ENCODE measurements at regions not wholly inside any gene's neighbourhood (a gene's known extent, or its start where the extent isn't known, plus 50 kb on each side); places are given as distances from the start of the nearest gene placed in this dataset.

DNA sequence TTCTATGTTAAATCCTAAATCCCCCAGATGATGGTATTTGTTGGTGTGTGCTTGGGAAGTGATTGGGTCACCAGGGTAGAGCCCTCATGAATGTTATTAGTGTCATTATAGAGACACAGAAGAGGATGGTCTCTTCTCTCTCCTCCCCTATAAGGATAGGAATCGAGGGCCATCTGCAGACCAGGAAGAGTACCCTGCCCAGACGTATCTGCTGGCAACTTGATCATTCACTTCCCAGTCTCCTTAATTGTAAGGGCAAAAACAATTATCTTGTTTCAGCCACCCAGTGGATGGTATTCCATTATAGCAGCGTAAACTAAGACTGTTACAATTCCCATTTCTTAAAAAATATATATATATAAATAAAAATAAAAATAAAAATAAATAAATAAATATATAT lies 892.2 kb downstream of the SI start:
- Mint-ChIP-seq H3K9me3 (no peaks in the 10 kb centered on the region), H3K4me3 (no peak overlapping the region), H3K36me3 (no peaks in the 10 kb centered on the region), H3K27me3 (no peaks in the 10 kb centered on the region), H3K4me1 (ENCODE audit: unreplicated experiment) (no peaks in the 10 kb centered on the region), H3K27ac (no peak overlapping the region)
- DNase-seq (ENCODE audit: extremely low spot score, unreplicated experiment): no peak
- TF ChIP-seq, protein P1, sequence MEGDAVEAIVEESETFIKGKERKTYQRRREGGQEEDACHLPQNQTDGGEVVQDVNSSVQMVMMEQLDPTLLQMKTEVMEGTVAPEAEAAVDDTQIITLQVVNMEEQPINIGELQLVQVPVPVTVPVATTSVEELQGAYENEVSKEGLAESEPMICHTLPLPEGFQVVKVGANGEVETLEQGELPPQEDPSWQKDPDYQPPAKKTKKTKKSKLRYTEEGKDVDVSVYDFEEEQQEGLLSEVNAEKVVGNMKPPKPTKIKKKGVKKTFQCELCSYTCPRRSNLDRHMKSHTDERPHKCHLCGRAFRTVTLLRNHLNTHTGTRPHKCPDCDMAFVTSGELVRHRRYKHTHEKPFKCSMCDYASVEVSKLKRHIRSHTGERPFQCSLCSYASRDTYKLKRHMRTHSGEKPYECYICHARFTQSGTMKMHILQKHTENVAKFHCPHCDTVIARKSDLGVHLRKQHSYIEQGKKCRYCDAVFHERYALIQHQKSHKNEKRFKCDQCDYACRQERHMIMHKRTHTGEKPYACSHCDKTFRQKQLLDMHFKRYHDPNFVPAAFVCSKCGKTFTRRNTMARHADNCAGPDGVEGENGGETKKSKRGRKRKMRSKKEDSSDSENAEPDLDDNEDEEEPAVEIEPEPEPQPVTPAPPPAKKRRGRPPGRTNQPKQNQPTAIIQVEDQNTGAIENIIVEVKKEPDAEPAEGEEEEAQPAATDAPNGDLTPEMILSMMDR (conservative IDR thresholded peaks at IDR 0.05): no peak

DNA sequence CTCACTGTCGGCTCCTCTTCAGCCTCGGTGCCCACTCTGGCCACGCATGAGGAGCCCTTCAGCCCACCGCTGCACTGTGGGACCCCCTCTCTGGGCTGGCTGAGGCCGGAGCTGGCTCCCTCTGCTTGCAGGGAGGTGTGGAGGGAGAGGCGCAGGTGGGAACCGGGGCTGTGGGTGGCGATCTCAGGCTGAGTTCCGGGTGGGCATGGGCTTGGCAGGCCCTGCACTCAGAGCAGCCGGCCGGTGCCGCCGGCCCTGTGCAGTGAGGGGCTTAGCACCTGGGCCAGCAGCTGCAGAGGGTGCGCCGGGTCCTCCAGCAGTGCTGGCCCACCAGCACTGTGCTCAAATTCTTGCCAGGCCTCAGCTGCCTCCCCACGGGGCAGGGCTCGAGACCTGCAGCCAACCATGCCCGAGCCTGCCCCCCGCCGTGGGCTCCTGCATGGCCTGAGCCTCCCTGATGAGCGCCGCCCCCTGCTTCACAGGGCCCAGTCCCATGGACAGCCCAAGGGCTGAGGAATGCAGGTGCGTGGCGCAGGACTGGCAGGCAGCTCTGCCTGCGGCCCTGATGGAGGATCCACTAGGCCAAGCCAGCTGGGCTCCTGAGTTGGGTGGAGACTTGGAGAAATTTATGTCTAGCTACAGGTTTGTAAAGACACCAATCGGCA lies 899.1 kb downstream of the SI start:
- Mint-ChIP-seq H3K4me1 (ENCODE audit: unreplicated experiment) (no peaks in the 10 kb centered on the region), H3K9me3 (peaks cover 6% of the 10 kb centered on the region), H3K36me3 (no peaks in the 10 kb centered on the region), H3K27me3 (no peaks in the 10 kb centered on the region), H3K4me3 (no peak overlapping the region), H3K27ac (no peak overlapping the region)
- TF ChIP-seq, protein P1 (conservative IDR thresholded peaks at IDR 0.05): no peak
- DNase-seq (ENCODE audit: extremely low spot score, unreplicated experiment): no peak

DNA sequence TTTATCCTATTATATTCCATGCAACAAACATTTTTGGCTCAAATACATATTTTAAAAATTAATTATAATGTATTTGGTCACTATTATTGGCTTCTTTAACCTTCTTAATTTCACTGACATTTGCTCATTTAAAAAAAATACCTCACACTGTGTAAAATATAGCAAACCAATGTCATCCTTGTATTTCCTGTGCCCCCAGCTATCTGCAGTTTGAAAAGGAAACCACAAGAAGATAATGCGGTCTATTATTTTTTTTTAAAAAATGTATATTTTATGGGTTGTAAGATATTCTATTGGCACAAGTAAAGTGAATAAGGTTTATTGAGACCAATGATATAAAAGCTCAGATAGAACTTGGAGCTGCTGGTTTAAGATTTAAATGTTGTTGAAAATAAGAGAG lies 904.2 kb downstream of the SI start:
- DNase-seq (ENCODE audit: extremely low spot score, unreplicated experiment): no peak
- no peak overlapping the region for H3K27ac Mint-ChIP-seq
- H3K4me3 Mint-ChIP-seq: no peak overlapping the region
- no peaks in the 10 kb centered on the region for H3K27me3 Mint-ChIP-seq
- no peaks in the 10 kb centered on the region for H3K36me3 Mint-ChIP-seq
- no peaks in the 10 kb centered on the region for H3K4me1 Mint-ChIP-seq (ENCODE audit: unreplicated experiment)
- TF ChIP-seq, protein P1 (conservative IDR thresholded peaks at IDR 0.05): no peak
- no peaks in the 10 kb centered on the region for H3K9me3 Mint-ChIP-seq

DNA sequence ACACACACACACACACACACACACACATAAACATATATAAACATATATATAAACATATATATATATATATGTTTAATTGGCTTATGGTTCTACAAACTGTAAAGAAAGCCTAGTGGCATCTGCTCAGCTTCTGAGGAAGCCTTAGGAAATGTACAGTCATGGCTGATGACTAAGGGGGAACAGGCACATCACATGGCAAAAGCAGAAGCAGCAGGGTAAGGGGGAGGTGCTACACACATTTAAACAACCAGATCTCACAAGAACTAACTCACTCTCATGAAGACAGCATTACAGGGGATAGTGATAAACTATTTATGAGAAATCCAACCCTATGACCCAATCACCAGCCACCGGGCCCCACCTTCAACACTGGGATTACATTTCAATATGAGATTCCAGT lies 922.9 kb downstream of the SI start:
- Mint-ChIP-seq H3K9me3 (no peaks in the 10 kb centered on the region), H3K4me3 (no peak overlapping the region)

DNA sequence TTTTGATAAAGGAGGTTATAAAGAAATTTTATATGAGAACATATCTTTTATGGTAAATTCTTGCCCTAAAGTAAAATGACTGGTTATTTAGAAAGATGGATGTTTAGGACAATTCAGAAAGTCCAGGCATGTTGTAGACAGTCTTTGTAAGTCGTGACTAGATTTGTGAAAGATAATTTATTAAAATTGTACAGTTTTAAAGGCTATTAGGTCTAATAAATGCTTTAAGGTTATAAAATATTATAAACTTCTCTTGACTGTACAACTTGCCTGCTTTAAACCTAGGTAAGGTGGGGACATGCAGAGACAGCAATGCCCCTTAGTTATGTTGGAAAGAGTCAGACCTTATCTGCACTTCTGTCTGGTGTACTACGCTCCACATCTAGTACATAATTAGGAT lies 933.5 kb downstream of the SI start:
- TF ChIP-seq, protein P1 (conservative IDR thresholded peaks at IDR 0.05): no peak
- no peaks in the 10 kb centered on the region for H3K36me3 Mint-ChIP-seq
- H3K9me3 Mint-ChIP-seq: peaks cover 14% of the 10 kb centered on the region
- H3K4me3 Mint-ChIP-seq: no peak overlapping the region
- no peak overlapping the region for H3K27ac Mint-ChIP-seq
- DNase-seq (ENCODE audit: extremely low spot score, unreplicated experiment): no peak
- no peaks in the 10 kb centered on the region for H3K4me1 Mint-ChIP-seq (ENCODE audit: unreplicated experiment)
- H3K27me3 Mint-ChIP-seq: no peaks in the 10 kb centered on the region

More for the DNA sequence above, 922.9 kb downstream of the SI start:
- Mint-ChIP-seq H3K27me3 (no peaks in the 10 kb centered on the region), H3K27ac (no peak overlapping the region), H3K36me3 (no peaks in the 10 kb centered on the region), H3K4me1 (ENCODE audit: unreplicated experiment) (no peaks in the 10 kb centered on the region)
- TF ChIP-seq, protein P1 (conservative IDR thresholded peaks at IDR 0.05): no peak
- no peak for DNase-seq (ENCODE audit: extremely low spot score, unreplicated experiment)

DNA sequence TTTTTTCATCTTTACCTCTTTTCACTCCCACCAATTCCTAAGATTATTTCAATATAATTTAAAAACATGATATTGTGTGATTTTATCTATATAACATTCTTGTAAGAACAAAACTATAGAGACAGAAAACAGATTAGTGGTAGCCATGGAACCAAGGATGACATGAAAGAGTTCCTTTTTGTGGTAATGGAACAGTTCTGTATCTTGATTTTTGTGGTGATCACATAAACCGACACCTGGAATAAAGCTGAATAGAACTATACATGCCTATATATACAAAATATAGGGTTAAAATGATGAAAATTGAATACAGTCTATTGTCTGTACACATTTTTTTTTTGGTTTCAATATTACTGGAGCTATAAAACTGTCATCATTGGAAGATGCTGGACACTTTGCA lies 945.4 kb downstream of the SI start:
- TF ChIP-seq, protein P1 (conservative IDR thresholded peaks at IDR 0.05): no peak
- no peaks in the 10 kb centered on the region for H3K27me3 Mint-ChIP-seq

More for the DNA sequence above, 945.4 kb downstream of the SI start:
- Mint-ChIP-seq H3K4me1 (ENCODE audit: unreplicated experiment) (no peaks in the 10 kb centered on the region), H3K27ac (no peak overlapping the region), H3K36me3 (no peaks in the 10 kb centered on the region), H3K4me3 (no peak overlapping the region), H3K9me3 (no peaks in the 10 kb centered on the region)
- no peak for DNase-seq (ENCODE audit: extremely low spot score, unreplicated experiment)
